GM23338 (cell line): ENCODE measurements at regions not wholly inside any gene's neighbourhood (a gene's known extent, or its start where the extent isn't known, plus 50 kb on each side); places are given as distances from the start of the nearest gene placed in this dataset.

ENCODE experiments used
- ATAC-seq: fragments of 200-7000 bp; cut with Tn5 transposase; 3 replicates; pipeline ENCODE4 v1.9.1; 2020
- DNase-seq: peaks from one replicate; pipeline ENCODE4 v3.0.0-alpha.2; 2015; ENCODE audit warnings: low spot score
- H2AFZ ChIP-seq: fragments of 200-600 bp; sonication (generic); 2 replicates; pipeline ENCODE4 v1.8.0; 2016; ENCODE audit warnings: antibody characterized with exemption, mild to moderate bottlenecking, moderate library complexity
- H3F3A ChIP-seq: fragments of 200-600 bp; sonication (generic); replicated peaks from 2 replicates; pipeline ENCODE4 v1.8.0; 2017; ENCODE audit warnings: antibody characterized with exemption, mixed run types, low read depth
- H3K27ac ChIP-seq: fragments of 200-600 bp; sonication (generic); 2 replicates; pipeline ENCODE4 v1.6.1; 2016; ENCODE audit warnings: low read depth
- H3K27me3 ChIP-seq: fragments of 200-600 bp; sonication (generic); 2 replicates; pipeline ENCODE4 v1.8.0; 2016; ENCODE audit warnings: mild to moderate bottlenecking, mixed run types, moderate library complexity; ENCODE audit not compliant: insufficient read depth
- H3K36me3 ChIP-seq: fragments of 200-600 bp; sonication (generic); 2 replicates; pipeline ENCODE4 v1.8.0; 2016; ENCODE audit warnings: mild to moderate bottlenecking; ENCODE audit not compliant: insufficient read depth
- H3K4me1 ChIP-seq: fragments of 200-600 bp; sonication (generic); 2 replicates; pipeline ENCODE4 v1.8.0; 2016; ENCODE audit warnings: mild to moderate bottlenecking, moderate library complexity; ENCODE audit not compliant: insufficient read depth
- H3K4me2 ChIP-seq: fragments of 200-600 bp; sonication (generic); 2 replicates; pipeline ENCODE4 v1.7.1; 2017; ENCODE audit warnings: mixed run types
- H3K4me3 ChIP-seq: fragments of 200-600 bp; sonication (generic); 2 replicates; pipeline ENCODE4 v1.6.1; 2016; ENCODE audit warnings: mixed run types
- H3K79me2 ChIP-seq: fragments of 200-600 bp; sonication (generic); replicated peaks from 2 replicates; pipeline ENCODE4 v1.8.0; 2017; ENCODE audit warnings: mild to moderate bottlenecking; ENCODE audit not compliant: insufficient read depth
- H3K9me2 ChIP-seq: fragments of 200-600 bp; sonication (generic); 2 replicates; pipeline ENCODE4 v1.8.0; 2017; ENCODE audit not compliant: insufficient read depth
- H4K20me1 ChIP-seq: fragments of 200-600 bp; sonication (generic); replicated peaks from 2 replicates; pipeline ENCODE4 v1.8.0; 2017; ENCODE audit warnings: mild to moderate bottlenecking; ENCODE audit not compliant: insufficient read depth
- H3K27ac Mint-ChIP-seq: 2 replicates; pipeline ENCODE4 v1.8.0; 2020; ENCODE audit warnings: inconsistent platforms, mild to moderate bottlenecking, moderate library complexity, mixed read lengths
- H3K27me3 Mint-ChIP-seq: 3 replicates; pipeline ENCODE4 v1.8.0; 2022; ENCODE audit warnings: low read depth, mild to moderate bottlenecking, moderate library complexity, mixed read lengths, inconsistent platforms; ENCODE audit not compliant: insufficient read depth, poor library complexity
- H3K36me3 Mint-ChIP-seq: 3 replicates; pipeline ENCODE4 v1.8.0; 2021; ENCODE audit warnings: low read depth, mild to moderate bottlenecking, inconsistent platforms, moderate library complexity, mixed read lengths
- H3K4me1 Mint-ChIP-seq: 3 replicates; pipeline ENCODE4 v1.8.0; 2020; ENCODE audit warnings: mild to moderate bottlenecking, inconsistent platforms, mixed read lengths
- H3K4me3 Mint-ChIP-seq: 3 replicates; pipeline ENCODE4 v1.8.0; 2021; ENCODE audit warnings: moderate library complexity, mild to moderate bottlenecking, inconsistent platforms, mixed read lengths
- H3K9me3 Mint-ChIP-seq: 3 replicates; pipeline ENCODE4 v1.8.0; 2020; ENCODE audit warnings: moderate library complexity, mild to moderate bottlenecking, inconsistent platforms, mixed read lengths
- CREB1 ChIP-seq: fragments of 250-450 bp; sonication (Bioruptor Pico); IDR thresholded peaks from 2 replicates; pipeline ENCODE4 v1.5.0; 2020; ENCODE audit warnings: low read depth, mild to moderate bottlenecking, moderate library complexity
- EZH2 ChIP-seq: fragments of 200-600 bp; sonication (generic); IDR thresholded peaks from one replicate; pipeline ENCODE4 v1.8.0; 2017; ENCODE audit warnings: antibody characterized with exemption, mild to moderate bottlenecking, low read depth; ENCODE audit not compliant: unreplicated experiment
- EZH2phosphoT487 ChIP-seq: fragments of 200-600 bp; sonication (generic); IDR thresholded peaks from one replicate; pipeline ENCODE4 v1.8.1; 2018; ENCODE audit warnings: antibody characterized with exemption; ENCODE audit not compliant: unreplicated experiment
- JUNB ChIP-seq: IDR thresholded peaks from one replicate; pipeline ENCODE4 v1.6.1; 2016; ENCODE audit warnings: antibody characterized with exemption; ENCODE audit not compliant: unreplicated experiment
- NANOG ChIP-seq: IDR thresholded peaks from 2 replicates; pipeline ENCODE4 v1.6.1; 2016; ENCODE audit warnings: antibody characterized with exemption, borderline replicate concordance
- POLR2AphosphoS5 ChIP-seq: IDR thresholded peaks from 2 replicates; pipeline ENCODE4 v1.6.1; 2016; ENCODE audit warnings: antibody characterized with exemption, low read depth
- REST ChIP-seq: IDR thresholded peaks from one replicate; pipeline ENCODE4 v1.6.1; 2018; ENCODE audit warnings: antibody characterized with exemption; ENCODE audit not compliant: unreplicated experiment
- STAT1 ChIP-seq: IDR thresholded peaks from one replicate; pipeline ENCODE4 v1.6.1; 2016; ENCODE audit warnings: antibody characterized with exemption; ENCODE audit not compliant: unreplicated experiment
- ZNF114 ChIP-seq: fragments of 250-450 bp; sonication (Bioruptor Pico); IDR thresholded peaks from 2 replicates; pipeline ENCODE4 v1.5.0; 2020; ENCODE audit warnings: mild to moderate bottlenecking, moderate library complexity
- ZNF331 ChIP-seq: fragments of 250-450 bp; sonication (Bioruptor Pico); IDR thresholded peaks from 2 replicates; pipeline ENCODE4 v1.5.0; 2020; ENCODE audit warnings: low read depth, mild to moderate bottlenecking, moderate library complexity
- ZNF462 ChIP-seq: fragments of 250-450 bp; sonication (Bioruptor Pico); IDR thresholded peaks from 2 replicates; pipeline ENCODE4 v1.5.0; 2020; ENCODE audit warnings: mild to moderate bottlenecking, moderate library complexity
- TF ChIP-seq, protein P1 (sequence below), 2 experiments: fragments of 200-600 bp in 1 of 2; sonication (generic) in 1 of 2; conservative IDR thresholded peaks; 2 replicates each; pipeline versions ENCODE4 v1.5.1 to v1.6.1; 2016 to 2017; ENCODE audit warnings: antibody characterized with exemption in 2 of 2, low read depth in 2 of 2, mild to moderate bottlenecking in 2 of 2, moderate library complexity in 1 of 2
- TF ChIP-seq, protein P2 (sequence below): IDR thresholded peaks from 2 replicates; pipeline ENCODE4 v1.6.1; 2016; ENCODE audit warnings: antibody characterized with exemption

DNA sequence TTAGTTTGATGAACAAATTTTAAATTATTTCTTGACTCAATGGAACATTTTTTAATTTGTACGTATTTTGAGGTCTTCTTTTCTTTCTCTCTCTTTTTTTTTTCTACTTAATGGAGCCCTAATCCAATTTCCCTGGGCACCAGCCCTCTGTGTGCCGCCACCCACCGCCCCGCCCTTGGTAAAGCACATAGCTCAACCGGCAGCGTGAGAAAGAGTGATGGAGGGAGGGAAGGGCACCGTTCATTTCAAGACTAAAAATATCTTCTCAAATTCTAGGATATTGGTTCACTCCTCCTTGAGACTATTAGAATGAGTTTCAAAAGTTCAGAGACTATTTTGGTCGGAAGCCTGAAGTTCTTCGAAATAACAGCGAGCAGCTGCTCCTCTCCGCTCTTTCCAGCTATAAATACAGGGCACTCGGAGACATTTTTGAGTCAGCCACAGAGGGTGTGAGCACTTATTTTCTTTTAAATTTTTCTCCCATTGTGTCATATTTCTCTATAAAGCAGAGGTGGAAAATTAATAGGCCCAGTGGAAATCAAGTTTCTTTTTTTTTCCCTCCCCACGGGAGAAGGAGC is 731.7 kb upstream of the ID2 start (continued):
- no peak for TF ChIP-seq EZH2

- DNase-seq, result no peak
- H3K27ac Mint-ChIP-seq, result no peak overlapping the region
- no peaks in the 10 kb centered on the region for H3K36me3 Mint-ChIP-seq
- Histone ChIP-seq H2AFZ (peak overlapping the region; percentile 80; the same call in 1 of the 2 replicates), H4K20me1 (no peaks in the 10 kb centered on the region), H3K36me3 (no peaks in the 10 kb centered on the region), H3K4me3 (no peak overlapping the region), H3K4me1 (no peaks in the 10 kb centered on the region; the same call in 1 of the 2 replicates), H3K27ac (no peak overlapping the region), H3K9me2 (peaks cover 12% of the 10 kb centered on the region), H3K27me3 (no peaks in the 10 kb centered on the region), H3F3A (no peaks in the 10 kb centered on the region), H3K4me2 (no peak overlapping the region), H3K79me2 (no peaks in the 10 kb centered on the region)
- no peak for TF ChIP-seq CREB1 (CRISPR knock-in tag)
- TF ChIP-seq, protein P1, sequence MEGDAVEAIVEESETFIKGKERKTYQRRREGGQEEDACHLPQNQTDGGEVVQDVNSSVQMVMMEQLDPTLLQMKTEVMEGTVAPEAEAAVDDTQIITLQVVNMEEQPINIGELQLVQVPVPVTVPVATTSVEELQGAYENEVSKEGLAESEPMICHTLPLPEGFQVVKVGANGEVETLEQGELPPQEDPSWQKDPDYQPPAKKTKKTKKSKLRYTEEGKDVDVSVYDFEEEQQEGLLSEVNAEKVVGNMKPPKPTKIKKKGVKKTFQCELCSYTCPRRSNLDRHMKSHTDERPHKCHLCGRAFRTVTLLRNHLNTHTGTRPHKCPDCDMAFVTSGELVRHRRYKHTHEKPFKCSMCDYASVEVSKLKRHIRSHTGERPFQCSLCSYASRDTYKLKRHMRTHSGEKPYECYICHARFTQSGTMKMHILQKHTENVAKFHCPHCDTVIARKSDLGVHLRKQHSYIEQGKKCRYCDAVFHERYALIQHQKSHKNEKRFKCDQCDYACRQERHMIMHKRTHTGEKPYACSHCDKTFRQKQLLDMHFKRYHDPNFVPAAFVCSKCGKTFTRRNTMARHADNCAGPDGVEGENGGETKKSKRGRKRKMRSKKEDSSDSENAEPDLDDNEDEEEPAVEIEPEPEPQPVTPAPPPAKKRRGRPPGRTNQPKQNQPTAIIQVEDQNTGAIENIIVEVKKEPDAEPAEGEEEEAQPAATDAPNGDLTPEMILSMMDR (conservative IDR thresholded peaks at IDR 0.05; ENCODE audit: low read depth in 2 of 2), result no peak
- no peak for TF ChIP-seq EZH2phosphoT487
- TF ChIP-seq NANOG, result no peak
- no peak for TF ChIP-seq ZNF462 (CRISPR knock-in tag)
- TF ChIP-seq EZH2, result no peak
- TF ChIP-seq JUNB, result no peak
- TF ChIP-seq, protein P2, sequence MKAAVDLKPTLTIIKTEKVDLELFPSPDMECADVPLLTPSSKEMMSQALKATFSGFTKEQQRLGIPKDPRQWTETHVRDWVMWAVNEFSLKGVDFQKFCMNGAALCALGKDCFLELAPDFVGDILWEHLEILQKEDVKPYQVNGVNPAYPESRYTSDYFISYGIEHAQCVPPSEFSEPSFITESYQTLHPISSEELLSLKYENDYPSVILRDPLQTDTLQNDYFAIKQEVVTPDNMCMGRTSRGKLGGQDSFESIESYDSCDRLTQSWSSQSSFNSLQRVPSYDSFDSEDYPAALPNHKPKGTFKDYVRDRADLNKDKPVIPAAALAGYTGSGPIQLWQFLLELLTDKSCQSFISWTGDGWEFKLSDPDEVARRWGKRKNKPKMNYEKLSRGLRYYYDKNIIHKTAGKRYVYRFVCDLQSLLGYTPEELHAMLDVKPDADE, result no peak
- TF ChIP-seq STAT1, result no peak
- no peak for TF ChIP-seq ZNF331
- TF ChIP-seq ZNF114, result no peak
- TF ChIP-seq POLR2AphosphoS5, result no peak
- no peak for TF ChIP-seq REST
- H3K4me1 Mint-ChIP-seq, result 0 out of 3 replicates have a peak, but pooled peaks cover 3% of the 10 kb centered on the region
- H3K4me3 Mint-ChIP-seq, result no peak overlapping the region
- H3K27me3 Mint-ChIP-seq, result no peaks in the 10 kb centered on the region
- no peak for ATAC-seq
- no peaks in the 10 kb centered on the region; the same call in 1 of the 3 replicates for H3K9me3 Mint-ChIP-seq
These were observed 730.9 kb upstream of the ID2 start for GRCh38 chr2:7951001-7951400.
